ENCODE measurements at regions not wholly inside any gene's neighbourhood (a gene's known extent, or its start where the extent isn't known, plus 50 kb on each side); places are given as distances from the start of the nearest gene placed in this dataset.

- no peak overlapping the region for H3K4me3 ChIP-seq (ENCODE audit: low read depth in 1 of 2, low read length in 1 of 2)
- no peak for TF ChIP-seq CTCF (IDR thresholded peaks at IDR 0.05)
Measured at GRCh38 chr13:99808786-99809185, 162.8 kb downstream of the ZIC5 start.

GRCh38 chr13:99806671-99807070 is 164.9 kb downstream of the ZIC5 start:
- no peak overlapping the region for H3K4me3 ChIP-seq (ENCODE audit: low read depth in 1 of 2, low read length in 1 of 2)
- H3K4me1 ChIP-seq (ENCODE audit: control insufficient read depth in 1 of 2, insufficient read depth in 1 of 2, low read depth in 1 of 2, low read length in 1 of 2), result no peaks in the 10 kb centered on the region
- H3K9me3 ChIP-seq, result no peaks in the 10 kb centered on the region
- TF ChIP-seq CTCF (IDR thresholded peaks at IDR 0.05), result no peak
- H3K27me3 ChIP-seq, result no peaks in the 10 kb centered on the region
- H3K27ac ChIP-seq, result no peak overlapping the region
- no peaks in the 10 kb centered on the region for H3K36me3 ChIP-seq

More at GRCh38 chr13:99808786-99809185, 162.8 kb downstream of the ZIC5 start:
- Histone ChIP-seq H3K36me3 (no peaks in the 10 kb centered on the region), H3K27ac (no peak overlapping the region), H3K4me1 (ENCODE audit: control insufficient read depth in 1 of 2, insufficient read depth in 1 of 2, low read depth in 1 of 2, low read length in 1 of 2) (no peaks in the 10 kb centered on the region), H3K27me3 (no peaks in the 10 kb centered on the region), H3K9me3 (no peaks in the 10 kb centered on the region)

- Histone ChIP-seq H3K9me3 (no peaks in the 10 kb centered on the region), H3K36me3 (no peaks in the 10 kb centered on the region), H3K27ac (no peak overlapping the region), H3K4me3 (ENCODE audit: low read depth in 1 of 2, low read length in 1 of 2) (no peak overlapping the region), H3K4me1 (ENCODE audit: control insufficient read depth in 1 of 2, insufficient read depth in 1 of 2, low read depth in 1 of 2, low read length in 1 of 2) (no peaks in the 10 kb centered on the region), H3K27me3 (no peaks in the 10 kb centered on the region)
- TF ChIP-seq CTCF (IDR thresholded peaks at IDR 0.05), result no peak
Measured at GRCh38 chr13:99805361-99805760, 166.2 kb downstream of the ZIC5 start.

- H3K27me3 ChIP-seq, result no peaks in the 10 kb centered on the region
- no peaks in the 10 kb centered on the region for H3K9me3 ChIP-seq
- H3K4me1 ChIP-seq (ENCODE audit: control insufficient read depth in 1 of 2, insufficient read depth in 1 of 2, low read depth in 1 of 2, low read length in 1 of 2), result no peaks in the 10 kb centered on the region
- no peak for TF ChIP-seq CTCF (IDR thresholded peaks at IDR 0.05)
- H3K4me3 ChIP-seq (ENCODE audit: low read depth in 1 of 2, low read length in 1 of 2), result no peak overlapping the region
- no peak overlapping the region for H3K27ac ChIP-seq
- no peaks in the 10 kb centered on the region for H3K36me3 ChIP-seq
Measured at GRCh38 chr13:99803141-99803540, 168.4 kb downstream of the ZIC5 start.

- no peaks in the 10 kb centered on the region for H3K9me3 ChIP-seq
- no peaks in the 10 kb centered on the region for H3K36me3 ChIP-seq
- no peaks in the 10 kb centered on the region for H3K4me1 ChIP-seq (ENCODE audit: control insufficient read depth in 1 of 2, insufficient read depth in 1 of 2, low read depth in 1 of 2, low read length in 1 of 2)
- no peak overlapping the region for H3K4me3 ChIP-seq (ENCODE audit: low read depth in 1 of 2, low read length in 1 of 2)
- H3K27me3 ChIP-seq, result no peaks in the 10 kb centered on the region
- no peak for TF ChIP-seq CTCF (IDR thresholded peaks at IDR 0.05)
- H3K27ac ChIP-seq, result no peak overlapping the region
Measured at GRCh38 chr13:99802416-99802815, 169.2 kb downstream of the ZIC5 start.

GRCh38 chr13:99800951-99801350 is 170.6 kb downstream of the ZIC5 start:
- Histone ChIP-seq H3K9me3 (no peaks in the 10 kb centered on the region), H3K4me3 (ENCODE audit: low read depth in 1 of 2, low read length in 1 of 2) (no peak overlapping the region), H3K36me3 (no peaks in the 10 kb centered on the region), H3K27ac (no peak overlapping the region), H3K4me1 (ENCODE audit: control insufficient read depth in 1 of 2, insufficient read depth in 1 of 2, low read depth in 1 of 2, low read length in 1 of 2) (no peaks in the 10 kb centered on the region), H3K27me3 (no peaks in the 10 kb centered on the region)
- TF ChIP-seq CTCF (IDR thresholded peaks at IDR 0.05), result no peak

All from neutrophil (primary cell).